AG04449 (cell line): ENCODE measurements at regions not wholly inside any gene's neighbourhood (a gene's known extent, or its start where the extent isn't known, plus 50 kb on each side); places are given as distances from the start of the nearest gene placed in this dataset.
"Not testable (repeated sequence)": the region's sequence is repeated elsewhere in the genome, so short reads cannot be mapped to it uniquely, and the experiment has no call there.

ENCODE experiments used
- CTCF ChIA-PET: fragments of 350-600 bp; formaldehyde crosslinking; extraction: SDS; loops from one replicate; lab custom pipeline; 2021; ENCODE audit warnings: antibody characterized with exemption; lab: Yijun Ruan, JAX
- POLR2A ChIA-PET: fragments of 400-600, 350-600 bp; formaldehyde crosslinking; extraction: SDS; loops from one replicate; lab custom pipeline; 2020; ENCODE audit warnings: antibody characterized with exemption, inconsistent platforms; lab: Yijun Ruan, JAX
- DNase-seq: peaks from one replicate; pipeline ENCODE4 v3.0.0-alpha.2; 2010; ENCODE audit warnings: low read depth, low spot score
- H3K4me3 ChIP-seq: 2 replicates; pipeline ENCODE4 v1.5.1; 2011; ENCODE audit warnings: low read depth, mild to moderate bottlenecking, control low read depth, low read length
- TF ChIP-seq, protein P1 (sequence below): IDR thresholded peaks from one replicate; pipeline ENCODE4 v1.5.1; 2011; ENCODE audit warnings: mild to moderate bottlenecking, moderate library complexity, low read length, control low read depth, inconsistent platforms; ENCODE audit not compliant: insufficient read depth; ENCODE audit errors: missing control alignments

DNA sequence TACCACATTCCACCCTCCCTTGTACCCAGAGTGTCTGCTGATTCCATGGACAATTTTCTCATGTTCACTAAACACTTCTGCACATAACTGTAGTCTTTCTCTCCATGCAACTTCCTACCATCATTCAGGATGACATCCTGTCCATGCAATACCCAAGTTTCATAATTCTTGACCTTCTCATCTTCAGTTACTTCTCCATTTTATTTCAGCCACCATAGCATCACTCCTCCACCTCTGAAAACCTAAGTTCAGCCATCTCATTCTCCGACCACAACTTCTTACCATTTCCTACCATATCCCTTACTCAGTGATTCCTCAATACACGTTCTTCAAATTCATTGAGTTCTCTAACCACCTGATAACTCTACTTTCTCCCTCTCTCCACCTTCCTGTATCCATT is 216.5 kb upstream of the TENT5A start:
- POLR2A ChIA-PET: no interaction called here
- no peak for DNase-seq
- H3K4me3 ChIP-seq: no peak overlapping the region
- TF ChIP-seq, protein P1, sequence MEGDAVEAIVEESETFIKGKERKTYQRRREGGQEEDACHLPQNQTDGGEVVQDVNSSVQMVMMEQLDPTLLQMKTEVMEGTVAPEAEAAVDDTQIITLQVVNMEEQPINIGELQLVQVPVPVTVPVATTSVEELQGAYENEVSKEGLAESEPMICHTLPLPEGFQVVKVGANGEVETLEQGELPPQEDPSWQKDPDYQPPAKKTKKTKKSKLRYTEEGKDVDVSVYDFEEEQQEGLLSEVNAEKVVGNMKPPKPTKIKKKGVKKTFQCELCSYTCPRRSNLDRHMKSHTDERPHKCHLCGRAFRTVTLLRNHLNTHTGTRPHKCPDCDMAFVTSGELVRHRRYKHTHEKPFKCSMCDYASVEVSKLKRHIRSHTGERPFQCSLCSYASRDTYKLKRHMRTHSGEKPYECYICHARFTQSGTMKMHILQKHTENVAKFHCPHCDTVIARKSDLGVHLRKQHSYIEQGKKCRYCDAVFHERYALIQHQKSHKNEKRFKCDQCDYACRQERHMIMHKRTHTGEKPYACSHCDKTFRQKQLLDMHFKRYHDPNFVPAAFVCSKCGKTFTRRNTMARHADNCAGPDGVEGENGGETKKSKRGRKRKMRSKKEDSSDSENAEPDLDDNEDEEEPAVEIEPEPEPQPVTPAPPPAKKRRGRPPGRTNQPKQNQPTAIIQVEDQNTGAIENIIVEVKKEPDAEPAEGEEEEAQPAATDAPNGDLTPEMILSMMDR: no peak
- CTCF ChIA-PET: no interaction called here

GRCh38 chr6:81966968-81967367 is 214.5 kb upstream of the TENT5A start:
- TF ChIP-seq, protein P1: no peak
- ChIA-PET CTCF (no interaction called here), POLR2A (no interaction called here)
- DNase-seq: no peak
- no peak overlapping the region for H3K4me3 ChIP-seq

GRCh38 chr6:81962198-81962597 is 209.7 kb upstream of the TENT5A start:
- POLR2A ChIA-PET: no interaction called here

DNA sequence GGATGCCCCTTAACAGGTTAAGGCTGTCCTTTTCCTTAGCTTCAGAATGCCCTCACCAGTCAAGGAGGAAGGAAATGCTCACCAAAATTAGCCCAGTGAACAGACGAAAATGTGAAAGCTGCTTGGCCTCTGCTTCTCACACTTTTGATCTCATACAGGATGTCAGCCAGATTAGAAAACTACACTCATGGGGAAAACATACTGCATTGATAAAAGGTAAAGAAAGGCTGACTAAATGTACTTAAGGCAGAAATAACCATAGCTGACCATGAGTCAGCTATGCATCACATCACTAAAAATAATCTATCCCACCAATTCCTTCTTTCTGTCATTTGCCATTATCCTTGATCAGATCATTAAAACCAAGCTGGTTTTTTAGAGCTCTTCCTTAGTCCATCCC is 198.4 kb upstream of the TENT5A start:
- no peak for DNase-seq
- POLR2A ChIA-PET: interaction anchor here (0.8 to 1.1 kb wide), 2 partner anchors 11 to 21 kb away, joined by 3 to 4 read pairs; no protein-coding TSS in a partner anchor
- CTCF ChIA-PET: no interaction called here
- H3K4me3 ChIP-seq: no peak overlapping the region
- TF ChIP-seq, protein P1: no peak

More at GRCh38 chr6:81962198-81962597, 209.7 kb upstream of the TENT5A start:
- no peak overlapping the region for H3K4me3 ChIP-seq
- TF ChIP-seq, protein P1: no peak
- CTCF ChIA-PET: interaction anchor here (0.6 kb wide), 1 partner anchor 1436 kb away, joined by 3 read pairs; no protein-coding TSS in a partner anchor
- DNase-seq: no peak

- POLR2A ChIA-PET: interaction anchor here (1.2 kb wide), 1 partner anchor 9 kb away, joined by 3 read pairs; no protein-coding TSS in a partner anchor
- no peak overlapping the region for H3K4me3 ChIP-seq
These were observed 196.4 kb upstream of the TENT5A start for GRCh38 chr6:81948861-81949260.

GRCh38 chr6:81948196-81948595 is 195.7 kb upstream of the TENT5A start:
- DNase-seq, H3K4me3 ChIP-seq, POLR2A ChIA-PET: not testable (repeated sequence)
- CTCF ChIA-PET: interaction anchor here (1.0 to 2.2 kb wide), 2 partner anchors 12 to 58 kb away, joined by 4 to 6 read pairs; no protein-coding TSS in a partner anchor

More at GRCh38 chr6:81948861-81949260, 196.4 kb upstream of the TENT5A start:
- no peak for DNase-seq
- TF ChIP-seq, protein P1: no peak
- CTCF ChIA-PET: interaction anchor here (1.3 to 2.2 kb wide), 2 partner anchors 57 to 196 kb away, joined by 4 to 6 read pairs; no protein-coding TSS in a partner anchor

DNA sequence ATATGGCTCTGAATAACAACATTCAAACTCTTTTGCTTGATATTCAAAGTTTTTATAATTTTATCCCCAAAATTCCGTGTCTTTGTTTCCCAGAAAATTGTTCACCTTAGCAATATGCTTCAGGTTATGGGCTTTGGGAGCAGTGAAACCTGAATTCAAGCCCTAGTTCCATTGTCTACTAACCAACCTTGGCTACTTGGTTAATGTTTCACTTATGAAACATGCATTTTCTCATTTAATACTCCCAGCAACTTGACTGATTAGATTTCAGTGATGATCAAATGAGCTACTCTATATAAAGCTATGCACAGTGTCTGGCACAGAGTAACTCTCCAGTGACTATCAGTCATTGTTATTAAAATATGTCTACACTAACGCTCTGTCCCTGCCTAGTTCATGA is 192.2 kb upstream of the TENT5A start:
- CTCF ChIA-PET: no interaction called here
- TF ChIP-seq, protein P1: no peak
- H3K4me3 ChIP-seq: no peak overlapping the region
- POLR2A ChIA-PET: no interaction called here
- no peak for DNase-seq

DNA sequence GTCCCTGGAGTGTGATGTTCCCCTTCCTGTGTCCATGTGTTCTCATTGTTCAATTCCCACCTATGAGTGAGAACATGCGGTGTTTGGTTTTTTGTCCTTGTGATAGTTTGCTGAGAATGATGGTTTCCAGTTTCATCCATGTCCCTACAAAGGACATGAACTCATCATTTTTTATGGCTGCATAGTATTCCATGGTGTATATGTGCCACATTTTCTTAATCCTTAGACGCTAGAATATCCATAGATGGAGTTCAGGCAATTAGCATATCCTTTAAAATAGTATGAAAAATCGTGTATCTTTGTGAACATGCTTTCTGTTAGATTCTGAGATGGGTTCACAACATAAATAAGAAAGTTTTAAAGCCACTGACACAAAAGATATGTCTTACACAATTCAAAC is 190.4 kb upstream of the TENT5A start:
- H3K4me3 ChIP-seq, DNase-seq, POLR2A ChIA-PET, CTCF ChIA-PET: not testable (repeated sequence)
